ENCODE measurements at regions not wholly inside any gene's neighbourhood (a gene's known extent, or its start where the extent isn't known, plus 50 kb on each side); places are given as distances from the start of the nearest gene placed in this dataset.

DNA sequence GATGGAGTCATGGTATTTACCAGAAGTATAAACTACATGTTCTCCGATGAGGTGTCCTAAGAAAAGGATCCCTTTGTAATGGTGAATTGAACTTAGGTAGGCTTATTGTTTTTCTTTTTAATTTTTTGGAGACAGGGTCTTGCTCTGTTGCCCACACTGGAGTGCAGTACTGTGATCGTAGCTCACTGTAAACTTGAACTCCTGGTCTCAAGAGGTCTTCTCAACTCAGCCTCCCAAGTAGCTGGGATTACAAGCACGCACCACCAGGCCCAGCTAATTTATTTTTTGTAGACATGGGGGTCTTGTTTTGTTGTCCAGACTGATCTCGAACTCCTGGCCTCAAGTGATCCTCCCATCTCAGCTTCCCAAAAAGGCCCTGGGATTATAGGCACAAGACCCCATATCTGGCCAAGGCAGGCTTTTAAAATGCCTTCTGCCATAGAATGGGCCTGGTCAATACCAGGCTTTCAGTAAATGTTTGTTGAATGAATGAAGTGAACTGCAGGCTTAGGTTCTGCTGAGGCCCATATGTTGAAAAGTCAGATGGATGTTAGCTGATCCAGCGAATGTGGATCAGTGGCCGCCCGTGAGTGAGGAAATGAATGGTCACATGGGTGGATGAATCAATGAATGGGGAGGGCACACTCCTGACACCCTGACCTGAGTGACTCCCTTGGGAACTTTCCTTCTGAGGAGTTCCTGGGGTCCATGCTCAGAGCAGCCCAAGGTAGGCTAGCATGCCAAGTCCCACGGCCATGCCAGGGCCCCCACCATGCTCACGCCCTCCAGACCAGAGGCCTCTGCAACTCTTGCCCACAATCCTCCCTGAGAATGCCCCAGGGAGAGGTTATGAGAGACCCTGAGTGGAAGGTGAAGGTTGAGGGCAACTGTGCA lies 118.0 kb upstream of the MYCN start:
- TF ChIP-seq POLR2AphosphoS5 (IDR thresholded peaks at IDR 0.05), result no peak
- no peak for TF ChIP-seq POLR2A (IDR thresholded peaks at IDR 0.05)
